Activated CD4-positive, alpha-beta memory T cell treated with anti-CD3 and anti-CD28 coated beads for 36 hours (primary cell): ENCODE measurements at regions not wholly inside any gene's neighbourhood (a gene's known extent, or its start where the extent isn't known, plus 50 kb on each side); places are given as distances from the start of the nearest gene placed in this dataset.
"Not testable (repeated sequence)": the region's sequence is repeated elsewhere in the genome, so short reads cannot be mapped to it uniquely, and the experiment has no call there.

Experiments
- CTCF ChIA-PET: fragments of 350-600 bp; sonication (Branson Sonifier 250); formaldehyde crosslinking; loops from one replicate; lab custom pipeline; 2021; ENCODE audit warnings: antibody characterized with exemption, inconsistent platforms; lab: Charles Lee
- POLR2A ChIA-PET: fragments of 350-600 bp; sonication (Branson Sonifier 250); formaldehyde crosslinking; loops from one replicate; lab custom pipeline; 2021; ENCODE audit warnings: antibody characterized with exemption; lab: Charles Lee
- DNase-seq: peaks from one replicate; pipeline ENCODE4 v3.0.0-alpha.2; 2020
- H3K27ac Mint-ChIP-seq: one replicate; pipeline ENCODE4 v1.8.0; 2021; ENCODE audit warnings: mixed read lengths
- H3K27me3 Mint-ChIP-seq: one replicate; pipeline ENCODE4 v1.8.0; 2021; ENCODE audit warnings: mixed read lengths
- H3K36me3 Mint-ChIP-seq: one replicate; pipeline ENCODE4 v1.8.0; 2021; ENCODE audit warnings: mixed read lengths
- H3K4me1 Mint-ChIP-seq: one replicate; pipeline ENCODE4 v1.8.0; 2021; ENCODE audit warnings: low read depth, mixed read lengths
- H3K4me3 Mint-ChIP-seq: one replicate; pipeline ENCODE4 v1.8.0; 2021; ENCODE audit warnings: mild to moderate bottlenecking, mixed read lengths
- H3K9me3 Mint-ChIP-seq: one replicate; pipeline ENCODE4 v1.8.0; 2021; ENCODE audit warnings: mixed read lengths
- intact Hi-C: fragments of 100-400 bp; cut with micrococcal nuclease; formaldehyde crosslinking; loops from one replicate; pipeline ENCODE4 v1.15.1; 2023

GRCh38 chr17:22510504-22510903, 818.2 kb downstream of the KCNJ18 start:
- H3K36me3 Mint-ChIP-seq = no peaks in the 10 kb centered on the region
- no peak overlapping the region for H3K4me3 Mint-ChIP-seq
- no peaks in the 10 kb centered on the region for H3K4me1 Mint-ChIP-seq
- ChIA-PET CTCF (no interaction called here), POLR2A (no interaction called here)
- intact Hi-C loops = no loop called here
- peaks cover 9% of the 10 kb centered on the region for H3K9me3 Mint-ChIP-seq
- no peak overlapping the region for H3K27ac Mint-ChIP-seq
- no peak for DNase-seq
- H3K27me3 Mint-ChIP-seq = no peaks in the 10 kb centered on the region

- H3K27ac Mint-ChIP-seq = no peak overlapping the region
- peaks cover 6% of the 10 kb centered on the region for H3K9me3 Mint-ChIP-seq
- no peaks in the 10 kb centered on the region for H3K27me3 Mint-ChIP-seq
- intact Hi-C loops = no loop called here
- no peaks in the 10 kb centered on the region for H3K4me1 Mint-ChIP-seq
- H3K36me3 Mint-ChIP-seq = no peaks in the 10 kb centered on the region
- DNase-seq = no peak
- H3K4me3 Mint-ChIP-seq = no peak overlapping the region
- CTCF ChIA-PET = no interaction called here
- POLR2A ChIA-PET = no interaction called here
Observed at GRCh38 chr17:22511431-22511830, 819.1 kb downstream of the KCNJ18 start.

GRCh38 chr17:22512057-22512456, 819.7 kb downstream of the KCNJ18 start:
- peaks cover 10% of the 10 kb centered on the region for H3K9me3 Mint-ChIP-seq
- H3K4me3 Mint-ChIP-seq = no peak overlapping the region
- DNase-seq = no peak
- H3K27ac Mint-ChIP-seq = no peak overlapping the region
- ChIA-PET POLR2A (no interaction called here), CTCF (no interaction called here)
- no peaks in the 10 kb centered on the region for H3K4me1 Mint-ChIP-seq
- H3K36me3 Mint-ChIP-seq = no peaks in the 10 kb centered on the region
- no peaks in the 10 kb centered on the region for H3K27me3 Mint-ChIP-seq
- intact Hi-C loops = no loop called here

GRCh38 chr17:22512506-22512905, 820.2 kb downstream of the KCNJ18 start:
- H3K27me3 Mint-ChIP-seq = no peaks in the 10 kb centered on the region
- no peaks in the 10 kb centered on the region for H3K4me1 Mint-ChIP-seq
- no peak overlapping the region for H3K27ac Mint-ChIP-seq
- no peaks in the 10 kb centered on the region for H3K36me3 Mint-ChIP-seq
- H3K9me3 Mint-ChIP-seq = peaks cover 10% of the 10 kb centered on the region
- POLR2A ChIA-PET = no interaction called here
- intact Hi-C loops = no loop called here
- no peak for DNase-seq
- H3K4me3 Mint-ChIP-seq = no peak overlapping the region
- CTCF ChIA-PET = no interaction called here

- Mint-ChIP-seq H3K27me3 (no peaks in the 10 kb centered on the region), H3K36me3 (no peaks in the 10 kb centered on the region), H3K27ac (no peak overlapping the region), H3K4me3 (no peak overlapping the region), H3K9me3 (peaks cover 10% of the 10 kb centered on the region), H3K4me1 (no peaks in the 10 kb centered on the region)
- ChIA-PET CTCF (no interaction called here), POLR2A (no interaction called here)
- no peak for DNase-seq
- intact Hi-C loops = no loop called here
Observed at GRCh38 chr17:22512997-22513538, 820.7 kb downstream of the KCNJ18 start.

GRCh38 chr17:22514315-22514714, 822.0 kb downstream of the KCNJ18 start:
- DNase-seq = no peak
- H3K4me3 Mint-ChIP-seq = no peak overlapping the region
- intact Hi-C loops = no loop called here
- no peaks in the 10 kb centered on the region for H3K27me3 Mint-ChIP-seq
- POLR2A ChIA-PET = no interaction called here
- no peaks in the 10 kb centered on the region for H3K4me1 Mint-ChIP-seq
- no peaks in the 10 kb centered on the region for H3K36me3 Mint-ChIP-seq
- no peak overlapping the region for H3K27ac Mint-ChIP-seq
- H3K9me3 Mint-ChIP-seq = peaks cover 10% of the 10 kb centered on the region
- CTCF ChIA-PET = no interaction called here

- Mint-ChIP-seq H3K36me3 (no peaks in the 10 kb centered on the region), H3K9me3 (peaks cover 10% of the 10 kb centered on the region), H3K27ac (no peak overlapping the region), H3K4me3 (no peak overlapping the region), H3K27me3 (no peaks in the 10 kb centered on the region), H3K4me1 (no peaks in the 10 kb centered on the region)
- intact Hi-C loops = no loop called here
- DNase-seq = no peak
- CTCF ChIA-PET = no interaction called here
- POLR2A ChIA-PET = no interaction called here
Observed at GRCh38 chr17:22514767-22515320, 822.5 kb downstream of the KCNJ18 start.

- POLR2A ChIA-PET = no interaction called here
- Mint-ChIP-seq H3K27me3 (no peaks in the 10 kb centered on the region), H3K36me3 (no peaks in the 10 kb centered on the region), H3K4me1 (no peaks in the 10 kb centered on the region), H3K27ac (no peak overlapping the region), H3K9me3 (peaks cover 10% of the 10 kb centered on the region), H3K4me3 (no peak overlapping the region)
- CTCF ChIA-PET = no interaction called here
- no peak for DNase-seq
- intact Hi-C loops = no loop called here
Observed at GRCh38 chr17:22515599-22515998, 823.3 kb downstream of the KCNJ18 start.

GRCh38 chr17:22516861-22517636, 824.7 kb downstream of the KCNJ18 start:
- no peaks in the 10 kb centered on the region for H3K4me1 Mint-ChIP-seq
- H3K4me3 Mint-ChIP-seq = no peak overlapping the region
- peaks cover 10% of the 10 kb centered on the region for H3K9me3 Mint-ChIP-seq
- DNase-seq = no peak
- H3K27ac Mint-ChIP-seq = no peak overlapping the region
- ChIA-PET CTCF (no interaction called here), POLR2A (no interaction called here)
- intact Hi-C loops = no loop called here
- H3K27me3 Mint-ChIP-seq = no peaks in the 10 kb centered on the region
- H3K36me3 Mint-ChIP-seq = no peaks in the 10 kb centered on the region

GRCh38 chr17:22517716-22518115, 825.4 kb downstream of the KCNJ18 start:
- DNase-seq = no peak
- no peaks in the 10 kb centered on the region for H3K27me3 Mint-ChIP-seq
- intact Hi-C loops = no loop called here
- CTCF ChIA-PET = no interaction called here
- no peak overlapping the region for H3K4me3 Mint-ChIP-seq
- no peak overlapping the region for H3K27ac Mint-ChIP-seq
- no peaks in the 10 kb centered on the region for H3K4me1 Mint-ChIP-seq
- H3K36me3 Mint-ChIP-seq = no peaks in the 10 kb centered on the region
- POLR2A ChIA-PET = no interaction called here
- H3K9me3 Mint-ChIP-seq = peaks cover 10% of the 10 kb centered on the region

GRCh38 chr17:22518185-22518584, 825.9 kb downstream of the KCNJ18 start:
- H3K27ac Mint-ChIP-seq = no peak overlapping the region
- intact Hi-C loops = no loop called here

GRCh38 chr17:22548873-22549272, 856.5 kb downstream of the KCNJ18 start:
- CTCF ChIA-PET, H3K4me3 Mint-ChIP-seq, intact Hi-C loops, H3K36me3 Mint-ChIP-seq, DNase-seq, H3K27ac Mint-ChIP-seq, POLR2A ChIA-PET, H3K27me3 Mint-ChIP-seq, H3K4me1 Mint-ChIP-seq: not testable (repeated sequence)
- peaks cover 11% of the 10 kb centered on the region for H3K9me3 Mint-ChIP-seq

More at GRCh38 chr17:22518185-22518584, 825.9 kb downstream of the KCNJ18 start:
- DNase-seq = no peak
- H3K4me3 Mint-ChIP-seq = no peak overlapping the region
- H3K4me1 Mint-ChIP-seq = no peaks in the 10 kb centered on the region
- H3K27me3 Mint-ChIP-seq = no peaks in the 10 kb centered on the region
- H3K36me3 Mint-ChIP-seq = no peaks in the 10 kb centered on the region
- ChIA-PET CTCF (no interaction called here), POLR2A (no interaction called here)
- peaks cover 10% of the 10 kb centered on the region for H3K9me3 Mint-ChIP-seq
